GM23338 (cell line): ENCODE measurements at regions not wholly inside any gene's neighbourhood (a gene's known extent, or its start where the extent isn't known, plus 50 kb on each side); places are given as distances from the start of the nearest gene placed in this dataset.

Experiments used
- ATAC-seq: fragments of 200-7000 bp; cut with Tn5 transposase; 3 replicates; pipeline ENCODE4 v1.9.1; 2020
- DNase-seq: peaks from one replicate; pipeline ENCODE4 v3.0.0-alpha.2; 2015; ENCODE audit warnings: low spot score
- H2AFZ ChIP-seq: fragments of 200-600 bp; sonication (generic); 2 replicates; pipeline ENCODE4 v1.8.0; 2016; ENCODE audit warnings: antibody characterized with exemption, mild to moderate bottlenecking, moderate library complexity
- H3F3A ChIP-seq: fragments of 200-600 bp; sonication (generic); replicated peaks from 2 replicates; pipeline ENCODE4 v1.8.0; 2017; ENCODE audit warnings: antibody characterized with exemption, mixed run types, low read depth
- H3K27ac ChIP-seq: fragments of 200-600 bp; sonication (generic); 2 replicates; pipeline ENCODE4 v1.6.1; 2016; ENCODE audit warnings: low read depth
- H3K27me3 ChIP-seq: fragments of 200-600 bp; sonication (generic); 2 replicates; pipeline ENCODE4 v1.8.0; 2016; ENCODE audit warnings: mild to moderate bottlenecking, mixed run types, moderate library complexity; ENCODE audit not compliant: insufficient read depth
- H3K36me3 ChIP-seq: fragments of 200-600 bp; sonication (generic); 2 replicates; pipeline ENCODE4 v1.8.0; 2016; ENCODE audit warnings: mild to moderate bottlenecking; ENCODE audit not compliant: insufficient read depth
- H3K4me1 ChIP-seq: fragments of 200-600 bp; sonication (generic); 2 replicates; pipeline ENCODE4 v1.8.0; 2016; ENCODE audit warnings: mild to moderate bottlenecking, moderate library complexity; ENCODE audit not compliant: insufficient read depth
- H3K4me2 ChIP-seq: fragments of 200-600 bp; sonication (generic); 2 replicates; pipeline ENCODE4 v1.7.1; 2017; ENCODE audit warnings: mixed run types
- H3K4me3 ChIP-seq: fragments of 200-600 bp; sonication (generic); 2 replicates; pipeline ENCODE4 v1.6.1; 2016; ENCODE audit warnings: mixed run types
- H3K79me2 ChIP-seq: fragments of 200-600 bp; sonication (generic); replicated peaks from 2 replicates; pipeline ENCODE4 v1.8.0; 2017; ENCODE audit warnings: mild to moderate bottlenecking; ENCODE audit not compliant: insufficient read depth
- H3K9me2 ChIP-seq: fragments of 200-600 bp; sonication (generic); 2 replicates; pipeline ENCODE4 v1.8.0; 2017; ENCODE audit not compliant: insufficient read depth
- H4K20me1 ChIP-seq: fragments of 200-600 bp; sonication (generic); replicated peaks from 2 replicates; pipeline ENCODE4 v1.8.0; 2017; ENCODE audit warnings: mild to moderate bottlenecking; ENCODE audit not compliant: insufficient read depth
- H3K27ac Mint-ChIP-seq: 2 replicates; pipeline ENCODE4 v1.8.0; 2020; ENCODE audit warnings: inconsistent platforms, mild to moderate bottlenecking, moderate library complexity, mixed read lengths
- H3K27me3 Mint-ChIP-seq: 3 replicates; pipeline ENCODE4 v1.8.0; 2022; ENCODE audit warnings: low read depth, mild to moderate bottlenecking, moderate library complexity, mixed read lengths, inconsistent platforms; ENCODE audit not compliant: insufficient read depth, poor library complexity
- H3K36me3 Mint-ChIP-seq: 3 replicates; pipeline ENCODE4 v1.8.0; 2021; ENCODE audit warnings: low read depth, mild to moderate bottlenecking, inconsistent platforms, moderate library complexity, mixed read lengths
- H3K4me1 Mint-ChIP-seq: 3 replicates; pipeline ENCODE4 v1.8.0; 2020; ENCODE audit warnings: mild to moderate bottlenecking, inconsistent platforms, mixed read lengths
- H3K4me3 Mint-ChIP-seq: 3 replicates; pipeline ENCODE4 v1.8.0; 2021; ENCODE audit warnings: moderate library complexity, mild to moderate bottlenecking, inconsistent platforms, mixed read lengths
- H3K9me3 Mint-ChIP-seq: 3 replicates; pipeline ENCODE4 v1.8.0; 2020; ENCODE audit warnings: moderate library complexity, mild to moderate bottlenecking, inconsistent platforms, mixed read lengths
- CTCF ChIP-seq, 2 experiments: fragments of 200-600 bp in 1 of 2; sonication (generic) in 1 of 2; conservative IDR thresholded peaks; 2 replicates each; pipeline versions ENCODE4 v1.5.1 to v1.6.1; 2016 to 2017; ENCODE audit warnings: antibody characterized with exemption in 2 of 2, low read depth in 2 of 2, mild to moderate bottlenecking in 2 of 2, moderate library complexity in 1 of 2
- ETS1 ChIP-seq: IDR thresholded peaks from 2 replicates; pipeline ENCODE4 v1.6.1; 2016; ENCODE audit warnings: antibody characterized with exemption
- EZH2 ChIP-seq: fragments of 200-600 bp; sonication (generic); IDR thresholded peaks from one replicate; pipeline ENCODE4 v1.8.0; 2017; ENCODE audit warnings: antibody characterized with exemption, mild to moderate bottlenecking, low read depth; ENCODE audit not compliant: unreplicated experiment
- EZH2phosphoT487 ChIP-seq: fragments of 200-600 bp; sonication (generic); IDR thresholded peaks from one replicate; pipeline ENCODE4 v1.8.1; 2018; ENCODE audit warnings: antibody characterized with exemption; ENCODE audit not compliant: unreplicated experiment
- JUNB ChIP-seq: IDR thresholded peaks from one replicate; pipeline ENCODE4 v1.6.1; 2016; ENCODE audit warnings: antibody characterized with exemption; ENCODE audit not compliant: unreplicated experiment
- POLR2AphosphoS5 ChIP-seq: IDR thresholded peaks from 2 replicates; pipeline ENCODE4 v1.6.1; 2016; ENCODE audit warnings: antibody characterized with exemption, low read depth
- REST ChIP-seq: IDR thresholded peaks from one replicate; pipeline ENCODE4 v1.6.1; 2018; ENCODE audit warnings: antibody characterized with exemption; ENCODE audit not compliant: unreplicated experiment
- ZNF114 ChIP-seq: fragments of 250-450 bp; sonication (Bioruptor Pico); IDR thresholded peaks from 2 replicates; pipeline ENCODE4 v1.5.0; 2020; ENCODE audit warnings: mild to moderate bottlenecking, moderate library complexity
- ZNF331 ChIP-seq: fragments of 250-450 bp; sonication (Bioruptor Pico); IDR thresholded peaks from 2 replicates; pipeline ENCODE4 v1.5.0; 2020; ENCODE audit warnings: low read depth, mild to moderate bottlenecking, moderate library complexity
- ZNF462 ChIP-seq: fragments of 250-450 bp; sonication (Bioruptor Pico); IDR thresholded peaks from 2 replicates; pipeline ENCODE4 v1.5.0; 2020; ENCODE audit warnings: mild to moderate bottlenecking, moderate library complexity

GRCh38 chr2:176747506-176747905, 465.1 kb upstream of the HNRNPA3 start (continued):
- no peak for TF ChIP-seq ZNF462
- no peak for TF ChIP-seq ETS1
- TF ChIP-seq ZNF114 (CRISPR knock-in tag) = no peak
- no peak for TF ChIP-seq JUNB

GRCh38 chr2:176747928-176748327, 464.7 kb upstream of the HNRNPA3 start:
- Mint-ChIP-seq H3K27ac (peak overlapping the region; percentile 85), H3K4me3 (no peak overlapping the region), H3K27me3 (peaks cover 14% of the 10 kb centered on the region), H3K9me3 (no peaks in the 10 kb centered on the region), H3K36me3 (no peaks in the 10 kb centered on the region), H3K4me1 (peaks cover 71% of the 10 kb centered on the region)
- Histone ChIP-seq H4K20me1 (no peaks in the 10 kb centered on the region), H3K27me3 (no peaks in the 10 kb centered on the region), H3F3A (0 out of 2 replicates have a peak, but pooled peaks cover 6% of the 10 kb centered on the region), H3K4me1 (peaks cover 61% of the 10 kb centered on the region), H3K36me3 (no peaks in the 10 kb centered on the region), H3K9me2 (peaks cover 6% of the 10 kb centered on the region), H3K4me2 (no peak overlapping the region), H3K27ac (no peak overlapping the region), H2AFZ (no peak overlapping the region; the same call in 1 of the 2 replicates), H3K4me3 (no peak overlapping the region), H3K79me2 (no peaks in the 10 kb centered on the region)
- ATAC-seq = no peak
- no peak for DNase-seq
- TF ChIP-seq CTCF (conservative IDR thresholded peaks at IDR 0.05; ENCODE audit: low read depth in 2 of 2) (no peak), ETS1 (no peak), ZNF331 (CRISPR knock-in tag) (no peak), EZH2phosphoT487 (no peak), POLR2AphosphoS5 (no peak), EZH2 (no peak), REST (no peak), JUNB (no peak)
